ENCODE measurements at regions not wholly inside any gene's neighbourhood (a gene's known extent, or its start where the extent isn't known, plus 50 kb on each side); places are given as distances from the start of the nearest gene placed in this dataset.

GRCh38 chr6:53431704-53432103 is 83.0 kb upstream of the ELOVL5 start:
- TF ChIP-seq CTCF (conservative IDR thresholded peaks at IDR 0.05; ENCODE audit: low read depth, low read length) (no peak), EZH2 (IDR thresholded peaks at IDR 0.05; ENCODE audit: borderline replicate concordance, low read depth, low read length, poor library complexity, severe bottlenecking) (no peak)
